Limb (tissue), 2 donors: ENCODE measurements at regions not wholly inside any gene's neighbourhood (a gene's known extent, or its start where the extent isn't known, plus 50 kb on each side); places are given as distances from the start of the nearest gene placed in this dataset.
"Not testable (repeated sequence)": the region's sequence is repeated elsewhere in the genome, so short reads cannot be mapped to it uniquely, and the experiment has no call there.

Experiments used
- DNase-seq, 2 donors: peaks; one replicate each; pipeline ENCODE4 v3.0.0-alpha.2; 2016; ENCODE audit errors: extremely low spot score in 2 of 2

DNA sequence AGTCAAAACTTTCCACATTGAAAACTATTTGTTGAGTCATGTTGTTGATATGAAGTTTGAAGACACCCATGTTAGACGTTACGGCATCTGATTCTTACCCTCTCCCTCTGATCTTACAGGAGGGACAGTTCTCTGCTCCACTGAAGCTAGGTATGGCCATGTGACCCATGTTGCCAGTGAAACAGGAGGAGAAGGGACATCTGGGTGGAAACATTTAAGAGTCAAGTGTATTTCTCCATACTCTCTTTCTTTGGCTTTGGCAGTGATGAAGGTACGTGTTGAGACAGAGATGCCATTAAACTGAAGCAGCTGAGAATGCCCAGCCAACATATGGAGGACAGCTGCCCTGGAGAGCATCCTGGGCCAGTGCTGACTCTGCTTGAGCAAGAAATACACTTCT, 198.4 kb upstream of the PTGFR start:
- peak in 1 of 2 donors; percentile 55 for DNase-seq

- DNase-seq: no peak
Measured at GRCh38 chr1:78297836-78298235, 192.9 kb upstream of the PTGFR start.

- DNase-seq: no peak
Measured at GRCh38 chr1:78298349-78298748, 192.4 kb upstream of the PTGFR start.

GRCh38 chr1:78301141-78301540, 189.6 kb upstream of the PTGFR start:
- no peak for DNase-seq

DNA sequence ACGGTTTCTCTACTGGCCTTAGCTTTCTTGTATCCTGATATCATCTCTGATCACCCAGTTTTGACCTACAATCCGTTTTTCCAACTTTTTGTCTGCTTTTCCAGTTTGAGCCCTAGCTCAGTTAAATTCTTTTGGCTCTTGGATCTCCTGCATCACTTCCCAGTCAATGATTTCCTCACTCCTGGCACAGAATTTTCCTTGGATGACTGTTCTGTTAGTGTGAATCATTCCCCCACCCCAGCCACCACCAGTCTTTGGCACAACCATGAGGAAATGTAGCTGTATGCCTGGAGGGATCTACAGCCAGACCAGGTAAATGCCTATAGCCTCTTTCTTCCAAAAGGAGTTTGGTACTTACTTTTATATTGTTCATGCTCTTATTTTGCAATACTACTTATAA, 187.2 kb upstream of the PTGFR start:
- DNase-seq: peak in 1 of 2 donors; percentile 16

GRCh38 chr1:78304341-78304740, 186.4 kb upstream of the PTGFR start:
- DNase-seq: no peak

GRCh38 chr1:78304761-78305160, 186.0 kb upstream of the PTGFR start:
- DNase-seq: no peak

GRCh38 chr1:78310261-78310660, 180.5 kb upstream of the PTGFR start:
- not testable (repeated sequence) for DNase-seq

DNA sequence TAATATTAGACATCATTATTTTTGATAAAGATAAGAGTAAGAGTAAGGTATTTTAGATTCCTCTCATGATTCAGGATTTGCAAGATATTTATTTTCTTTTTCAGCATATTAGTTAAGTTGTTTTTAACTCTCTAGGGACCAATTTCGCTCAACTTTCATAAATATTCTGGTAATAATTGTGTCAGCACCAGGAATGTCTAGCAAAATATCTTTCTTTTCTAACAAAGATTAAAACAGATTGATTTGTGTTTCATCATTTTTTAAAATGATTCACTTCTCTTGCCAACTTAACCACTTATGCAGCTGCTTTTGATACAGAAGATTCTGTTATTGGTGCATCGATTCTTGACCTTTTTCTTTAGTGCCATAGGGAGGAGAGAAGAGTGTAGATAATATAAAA, 172.8 kb upstream of the PTGFR start:
- no peak for DNase-seq

GRCh38 chr1:78319603-78320002, 171.2 kb upstream of the PTGFR start:
- DNase-seq: no peak

GRCh38 chr1:78322928-78323680, 167.7 kb upstream of the PTGFR start:
- no peak for DNase-seq

GRCh38 chr1:78325293-78325692, 165.5 kb upstream of the PTGFR start:
- DNase-seq: no peak

DNA sequence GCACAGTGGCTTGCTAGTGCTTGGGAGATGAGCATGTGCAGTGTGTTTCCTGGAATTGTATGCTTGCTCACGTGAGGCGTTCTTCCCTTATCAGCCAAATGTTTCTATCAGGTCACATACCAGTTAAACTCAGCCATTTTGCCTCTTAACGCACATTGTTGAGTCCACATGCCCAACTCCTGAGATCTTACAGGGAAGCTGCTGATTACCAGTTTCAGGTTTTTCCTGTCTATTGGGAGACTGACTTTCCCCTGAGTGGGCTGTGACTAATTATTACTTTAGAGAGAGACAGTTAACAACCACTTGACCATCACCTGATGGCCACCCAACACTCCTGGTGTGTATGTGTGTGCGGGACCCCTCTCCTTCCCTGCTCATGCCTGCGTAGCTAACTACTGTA, 161.3 kb upstream of the PTGFR start:
- DNase-seq: no peak

- no peak for DNase-seq
Measured at GRCh38 chr1:78331799-78332198, 159.0 kb upstream of the PTGFR start.

- DNase-seq: peak in 1 of 2 donors; percentile 41
Measured at GRCh38 chr1:78333502-78333901, 157.3 kb upstream of the PTGFR start.

DNA sequence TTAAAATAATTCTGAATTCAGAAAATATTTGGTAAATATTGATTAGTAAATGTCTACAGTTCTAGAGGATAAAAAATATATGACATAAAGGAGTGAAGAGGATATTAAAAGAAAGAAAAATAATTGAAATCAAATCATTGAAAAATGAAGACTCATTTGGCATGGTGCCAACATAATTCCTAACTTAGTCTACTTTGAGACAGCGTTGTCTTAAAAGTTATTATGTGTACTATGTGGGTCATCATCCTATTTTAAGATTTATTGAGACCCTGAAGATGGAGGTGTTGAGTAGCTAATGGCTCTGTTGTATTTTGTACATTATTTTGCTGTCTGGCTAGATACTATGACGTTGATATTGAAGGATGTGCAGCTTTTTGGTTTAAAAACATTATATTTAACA, 156.7 kb upstream of the PTGFR start:
- DNase-seq: no peak

DNA sequence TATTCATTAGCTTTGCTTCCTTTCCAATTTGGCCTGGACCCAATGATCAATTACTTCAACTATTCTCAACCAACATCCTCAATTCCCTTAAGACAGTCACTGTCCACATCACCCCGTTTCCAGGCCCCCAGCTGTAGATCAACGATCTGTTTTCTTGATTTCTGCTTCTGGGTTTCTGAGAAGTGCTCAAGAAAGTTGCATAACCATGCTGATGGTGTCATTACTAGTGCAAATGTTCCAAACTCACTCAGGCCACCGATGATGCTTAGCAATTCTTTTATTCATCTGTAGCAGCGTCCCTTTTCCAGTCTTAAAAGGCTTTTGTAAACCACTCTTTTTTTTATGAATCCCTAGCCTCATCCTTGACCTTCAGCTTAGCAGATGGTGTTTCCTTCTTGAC, 155.8 kb upstream of the PTGFR start:
- DNase-seq: no peak

GRCh38 chr1:78336751-78337150, 154.0 kb upstream of the PTGFR start:
- DNase-seq: not testable (repeated sequence)

DNA sequence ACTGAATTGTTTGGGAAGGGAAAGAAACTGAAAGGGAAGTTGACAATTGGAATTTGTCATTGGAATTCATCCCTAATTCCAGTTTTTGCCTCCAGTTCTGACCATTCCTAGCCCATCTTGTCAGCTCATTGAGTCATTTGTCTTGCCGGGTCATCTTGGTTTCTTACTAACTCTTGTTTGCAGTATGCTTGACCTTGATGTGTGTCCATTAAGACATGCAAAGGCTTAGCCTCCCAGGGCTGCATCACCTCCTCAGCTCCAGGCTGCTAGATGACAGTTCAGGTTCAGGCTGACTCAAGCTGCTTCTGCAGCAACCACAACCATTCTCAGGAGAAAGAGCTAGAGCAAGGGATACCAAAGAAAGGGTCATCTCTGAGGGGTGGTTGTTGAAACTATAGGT, 151.3 kb upstream of the PTGFR start:
- no peak for DNase-seq

DNA sequence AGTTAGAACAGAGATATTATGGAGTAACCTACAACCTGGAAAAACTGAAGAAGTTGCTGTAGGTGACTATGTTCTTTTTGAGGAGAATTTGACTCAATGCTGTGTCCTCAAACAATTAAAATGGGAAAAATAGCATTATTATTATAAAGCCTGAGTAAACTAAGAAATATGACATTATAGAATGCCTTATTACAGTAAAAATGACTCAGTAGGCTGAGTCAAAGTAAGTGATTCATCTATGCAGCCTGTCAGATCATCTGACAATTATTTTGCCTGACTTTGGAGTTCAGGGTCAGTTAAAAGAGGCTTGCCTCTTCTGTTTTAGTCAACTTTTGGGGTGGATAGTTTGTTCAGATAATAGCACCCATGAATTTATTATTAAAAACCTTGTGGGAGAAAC, 150.8 kb upstream of the PTGFR start:
- DNase-seq: no peak

- no peak for DNase-seq
Measured at GRCh38 chr1:78348496-78349284, 142.1 kb upstream of the PTGFR start.

DNA sequence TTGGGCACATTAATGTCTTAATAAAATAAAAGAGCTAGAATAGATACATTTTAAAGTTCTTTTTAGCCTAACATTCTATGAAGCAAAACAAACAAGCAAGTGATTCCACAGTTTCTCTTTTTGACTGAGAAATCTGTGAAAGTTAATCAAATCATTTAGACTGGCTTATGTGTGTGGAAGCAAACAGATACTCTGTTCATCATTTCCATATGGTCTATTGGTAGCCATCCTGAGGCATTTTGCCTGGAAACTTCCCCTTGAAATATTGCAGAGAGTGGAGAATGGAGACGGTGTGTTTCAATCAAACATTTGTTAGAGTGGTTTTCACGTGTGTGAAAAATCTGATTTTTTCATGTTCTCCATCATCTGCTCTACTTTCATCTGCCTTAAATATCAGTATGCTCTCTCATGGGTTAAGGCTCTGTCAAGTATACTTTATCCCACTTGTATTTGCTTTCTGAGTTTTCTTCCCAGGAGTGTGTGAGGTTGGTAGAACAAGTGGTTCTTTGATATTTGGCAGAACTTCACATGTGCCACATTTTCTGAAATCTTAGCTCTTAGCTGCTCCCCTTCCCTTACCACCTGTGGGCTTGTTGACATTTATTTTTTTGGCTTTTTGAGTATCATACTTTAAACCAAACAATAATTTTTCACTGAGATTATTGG, 139.1 kb upstream of the PTGFR start:
- no peak for DNase-seq
